ENCODE measurements at regions not wholly inside any gene's neighbourhood (a gene's known extent, or its start where the extent isn't known, plus 50 kb on each side); places are given as distances from the start of the nearest gene placed in this dataset.
"Not testable (repeated sequence)": the region's sequence is repeated elsewhere in the genome, so short reads cannot be mapped to it uniquely, and the experiment has no call there.

GRCh38 chr13:44704811-44705210, 128.7 kb upstream of the TSC22D1 start:
- DNase-seq (ENCODE audit: low read depth): not testable (repeated sequence)

- no peak for DNase-seq (ENCODE audit: low read depth)
Measured at GRCh38 chr13:44703371-44703770, 127.2 kb upstream of the TSC22D1 start.

- no peak for DNase-seq (ENCODE audit: low read depth)
Measured at GRCh38 chr13:44698066-44698465, 121.9 kb upstream of the TSC22D1 start.

- no peak for DNase-seq (ENCODE audit: low read depth)
Measured at GRCh38 chr13:44697058-44697457, 120.9 kb upstream of the TSC22D1 start.

DNA sequence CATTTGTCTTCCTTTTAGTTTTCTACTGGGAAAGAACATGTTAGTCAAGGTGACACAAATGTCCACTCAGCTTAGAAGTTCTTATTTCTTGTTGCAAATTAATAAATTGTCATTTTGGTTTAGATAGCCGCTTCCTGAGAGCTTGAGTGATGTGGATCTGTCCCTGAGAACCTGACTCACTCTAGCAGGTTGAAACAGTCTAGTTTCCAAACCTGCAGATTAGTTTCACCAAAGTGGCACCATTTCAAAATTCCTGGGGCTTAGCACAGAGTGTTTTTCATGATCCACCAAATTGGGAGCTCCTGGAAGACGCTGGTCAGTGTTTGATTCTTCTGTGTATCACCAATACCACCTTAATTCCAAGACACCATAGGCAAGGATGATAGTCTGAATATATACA, 119.4 kb upstream of the TSC22D1 start:
- no peak for DNase-seq (ENCODE audit: low read depth)

- no peak for DNase-seq (ENCODE audit: low read depth)
Measured at GRCh38 chr13:44694842-44695241, 118.7 kb upstream of the TSC22D1 start.

GRCh38 chr13:44694291-44694690, 118.2 kb upstream of the TSC22D1 start:
- no peak for DNase-seq (ENCODE audit: low read depth)

GRCh38 chr13:44693156-44693764, 117.1 kb upstream of the TSC22D1 start:
- DNase-seq (ENCODE audit: low read depth): no peak

DNA sequence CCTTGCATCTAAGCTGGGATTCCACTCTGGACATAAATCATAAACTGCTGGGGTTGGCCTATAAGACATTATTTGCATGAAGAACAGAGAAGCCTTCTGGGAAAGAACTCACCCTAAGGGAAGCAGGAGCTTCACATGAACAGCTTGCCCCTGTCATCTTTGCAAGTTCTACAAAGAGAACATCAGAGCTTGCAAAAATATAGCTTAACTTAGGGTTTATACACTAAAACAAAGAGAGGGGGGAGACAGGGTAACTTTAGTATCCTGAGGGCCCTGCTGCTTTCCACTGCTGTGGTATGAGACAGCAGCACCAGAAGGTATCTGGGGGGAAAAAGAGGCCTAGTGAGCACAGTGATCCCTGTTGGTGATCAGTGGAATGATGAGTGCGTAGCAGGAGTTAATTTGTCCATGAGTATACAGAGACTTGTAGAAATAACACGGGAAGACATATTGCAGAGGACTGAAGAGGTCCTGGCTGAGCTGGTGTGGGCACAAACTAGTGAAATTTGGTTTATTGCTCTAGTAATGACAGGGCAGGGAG, 116.1 kb upstream of the TSC22D1 start:
- no peak for DNase-seq (ENCODE audit: low read depth)

DNA sequence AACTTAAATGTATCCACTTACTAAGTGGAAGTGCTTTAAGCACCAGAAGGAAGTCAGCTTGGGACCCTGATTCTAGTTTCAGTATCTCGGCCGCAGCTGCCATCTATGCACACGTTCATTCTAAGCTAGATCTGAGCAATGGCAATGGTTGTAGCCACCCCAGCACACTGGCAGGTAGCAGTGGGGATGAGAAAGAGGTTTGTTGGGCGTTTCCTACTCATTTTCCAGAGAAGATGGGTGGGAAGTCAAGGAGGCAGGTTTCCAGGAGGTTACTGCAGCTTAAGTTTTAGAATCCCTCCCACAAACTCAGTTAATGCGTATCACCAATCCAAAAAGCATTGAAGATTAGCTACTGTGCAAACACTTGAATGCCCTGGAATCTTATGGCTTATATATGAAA, 114.2 kb upstream of the TSC22D1 start:
- no peak for DNase-seq (ENCODE audit: low read depth)

DNA sequence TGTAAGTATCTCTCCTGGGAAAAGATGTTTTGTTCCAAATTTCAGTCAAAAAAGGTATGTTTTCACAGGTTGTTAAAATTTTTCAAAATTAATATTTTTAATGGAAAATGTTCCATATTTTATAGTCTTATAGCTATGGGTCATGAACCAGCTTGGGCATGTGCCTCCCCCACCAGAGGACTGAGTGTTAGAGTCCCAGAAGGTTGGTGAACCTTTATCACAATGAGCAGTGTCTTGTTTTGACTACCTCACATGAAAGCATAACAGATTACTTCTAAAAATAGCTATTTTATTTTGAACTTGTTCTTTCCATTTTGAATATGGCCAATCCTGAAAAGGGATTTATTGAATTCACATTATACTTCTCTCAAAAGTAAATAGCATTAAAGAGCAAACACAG, 112.5 kb upstream of the TSC22D1 start:
- DNase-seq (ENCODE audit: low read depth): no peak

DNA sequence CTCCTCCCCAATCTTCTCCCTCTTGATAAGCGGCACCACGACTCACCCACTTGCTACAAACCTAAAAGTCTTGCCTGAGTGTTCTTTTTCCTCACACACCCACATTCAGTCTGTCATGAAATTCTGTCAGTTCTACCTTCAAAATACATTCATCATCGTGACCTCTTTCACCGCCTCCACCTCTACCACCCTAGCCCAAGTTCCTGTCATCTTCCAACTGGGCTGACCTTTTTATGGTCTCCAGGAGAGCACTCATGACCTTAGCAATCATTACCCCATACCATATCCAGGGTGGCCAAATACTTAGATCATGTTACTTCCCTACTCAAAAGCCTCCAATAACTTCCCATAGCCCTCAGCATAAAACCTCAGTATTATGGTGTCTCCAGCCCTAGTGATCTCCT, 110.4 kb upstream of the TSC22D1 start:
- no peak for DNase-seq (ENCODE audit: low read depth)

DNA sequence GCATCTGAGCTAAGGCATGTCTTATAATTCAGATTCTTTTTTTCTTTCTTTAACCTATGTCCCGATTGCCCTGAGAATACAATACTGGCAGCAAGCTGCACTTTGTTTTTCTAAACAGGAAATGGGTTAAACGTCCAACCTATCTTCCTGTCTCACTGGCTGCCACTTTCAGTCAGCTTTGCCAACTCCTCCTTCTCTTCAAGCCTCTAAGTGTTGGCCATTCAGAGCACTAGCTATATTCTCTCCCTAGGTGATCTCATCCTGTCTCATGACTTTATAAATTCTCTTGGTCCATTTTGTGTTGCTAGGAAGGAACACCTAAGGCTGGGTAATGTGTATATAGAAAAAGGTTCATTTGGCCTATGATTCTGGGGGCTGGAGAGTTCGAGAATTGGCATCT, 109.5 kb upstream of the TSC22D1 start:
- DNase-seq (ENCODE audit: low read depth): no peak

DNA sequence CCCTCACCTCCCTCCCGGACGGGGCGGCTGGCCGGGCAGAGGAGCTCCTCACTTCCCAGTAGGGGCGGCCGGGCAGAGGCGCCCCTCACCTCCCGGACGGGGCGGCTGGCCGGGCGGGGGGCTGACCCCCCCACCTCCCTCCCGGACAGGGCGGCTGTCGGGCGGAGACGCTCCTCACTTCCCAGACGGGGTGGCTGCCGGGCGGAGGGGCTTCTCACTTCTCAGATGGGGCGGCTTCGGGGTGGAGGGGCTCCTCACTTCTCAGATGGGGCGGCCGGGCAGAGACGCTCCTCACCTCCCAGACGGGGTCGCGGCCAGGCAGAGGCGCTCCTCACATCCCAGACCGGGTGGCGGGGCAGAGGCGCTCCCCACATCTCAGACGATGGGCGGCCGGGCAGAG, 106.3 kb upstream of the TSC22D1 start:
- DNase-seq (ENCODE audit: low read depth): not testable (repeated sequence)

GRCh38 chr13:44680746-44681355, 104.7 kb upstream of the TSC22D1 start:
- no peak for DNase-seq (ENCODE audit: low read depth)

DNA sequence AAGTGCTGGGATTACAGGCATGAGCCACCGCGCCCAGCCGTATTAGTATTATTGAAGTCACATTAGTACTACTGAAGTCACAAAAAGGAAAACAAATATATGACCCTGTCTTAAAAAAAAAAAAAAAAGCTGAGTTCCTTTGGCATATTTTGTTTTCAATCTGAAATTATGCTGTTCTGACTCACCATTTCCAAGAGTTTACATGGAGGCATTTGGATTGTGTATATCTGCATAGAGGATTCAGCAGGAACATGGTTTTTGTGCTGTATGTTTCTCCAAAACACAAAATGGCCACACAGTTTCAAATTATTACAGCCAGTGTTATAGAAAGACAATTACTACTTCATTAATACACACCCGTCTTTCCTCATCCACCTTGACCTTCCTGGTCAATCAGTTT, 103.5 kb upstream of the TSC22D1 start:
- no peak for DNase-seq (ENCODE audit: low read depth)

GRCh38 chr13:44678197-44678596, 102.1 kb upstream of the TSC22D1 start:
- no peak for DNase-seq (ENCODE audit: low read depth)

- no peak for DNase-seq (ENCODE audit: low read depth)
Measured at GRCh38 chr13:44676534-44676933, 100.4 kb upstream of the TSC22D1 start.

DNA sequence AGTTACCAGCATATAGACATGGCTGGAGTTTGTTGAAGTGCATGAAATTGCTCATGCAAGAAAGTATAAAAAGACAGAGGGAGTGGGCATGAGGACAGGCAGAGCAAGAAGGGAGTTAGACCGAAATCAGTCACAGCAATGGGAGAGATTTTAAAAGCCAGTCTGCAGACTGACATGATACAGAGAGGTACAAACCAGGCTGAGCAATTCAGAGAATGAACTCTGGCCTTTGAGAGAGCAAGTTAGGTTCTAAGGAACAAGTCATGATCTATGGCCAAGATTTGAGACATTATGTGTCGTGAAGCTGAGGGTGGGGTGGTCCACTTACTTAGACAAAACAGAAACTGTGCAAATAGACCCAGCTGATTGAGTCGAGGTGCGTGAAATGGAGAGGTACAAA, 93.4 kb upstream of the TSC22D1 start:
- no peak for DNase-seq (ENCODE audit: low read depth)

GRCh38 chr13:44668688-44669087, 92.6 kb upstream of the TSC22D1 start:
- DNase-seq (ENCODE audit: low read depth): no peak

DNA sequence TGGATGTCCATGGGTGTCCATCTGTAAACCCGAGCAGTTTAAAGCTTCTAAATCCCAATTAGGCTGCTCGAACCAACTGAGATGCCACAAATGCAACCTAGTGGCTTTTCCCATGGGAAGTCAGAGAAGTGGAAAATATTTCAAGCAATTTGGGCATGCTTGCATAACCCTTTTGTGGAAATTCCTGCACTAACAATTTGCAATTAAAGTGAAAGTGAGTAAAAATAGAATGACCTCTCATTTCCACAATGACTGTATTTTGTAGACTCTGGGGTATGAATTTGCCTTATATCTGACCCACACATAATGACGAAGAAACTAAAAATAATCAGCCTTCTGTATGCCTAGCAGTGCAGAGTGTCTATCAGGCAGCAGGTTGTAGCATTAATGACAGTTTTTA, 91.8 kb upstream of the TSC22D1 start:
- DNase-seq (ENCODE audit: low read depth): no peak

DNA sequence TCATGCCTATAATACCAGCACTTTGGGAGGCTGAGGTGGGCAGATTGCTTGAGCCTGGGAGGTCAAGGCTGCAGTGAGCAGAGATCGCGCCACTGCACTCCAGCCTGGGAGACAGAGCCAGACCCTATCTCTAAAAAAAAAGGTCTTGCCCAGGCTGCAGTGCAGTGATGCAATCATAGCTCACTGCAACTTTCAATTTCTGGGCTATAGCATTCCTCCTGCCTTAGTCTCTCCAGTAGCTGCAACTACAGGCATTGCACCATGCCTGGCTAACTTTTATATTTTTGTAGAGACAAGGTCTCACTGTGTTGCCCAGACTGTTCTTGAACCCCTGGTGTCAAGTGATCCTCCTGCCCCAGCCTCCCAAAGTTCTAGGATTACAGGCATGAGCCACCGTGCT, 90.4 kb upstream of the TSC22D1 start:
- DNase-seq (ENCODE audit: low read depth): not testable (repeated sequence)

DNA sequence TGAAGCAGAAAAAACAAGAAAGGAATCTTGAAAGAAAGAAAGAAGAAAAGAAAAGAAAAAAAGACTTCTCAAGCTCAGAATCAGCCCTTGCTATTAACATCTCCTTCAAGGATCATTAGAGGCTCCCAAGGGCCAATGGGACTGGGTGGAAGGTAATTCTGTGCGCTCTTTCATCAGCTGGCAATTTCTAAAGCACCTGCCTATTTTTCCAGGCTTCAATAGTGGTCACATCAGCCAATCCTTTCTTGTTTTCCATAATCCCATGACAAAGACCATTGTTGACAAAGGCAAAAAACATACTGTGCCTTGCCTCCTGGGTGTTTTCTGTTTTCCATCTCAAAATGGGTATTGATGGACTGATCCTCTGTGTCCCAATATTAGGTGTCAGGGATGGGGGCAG, 88.2 kb upstream of the TSC22D1 start:
- no peak for DNase-seq (ENCODE audit: low read depth)

DNA sequence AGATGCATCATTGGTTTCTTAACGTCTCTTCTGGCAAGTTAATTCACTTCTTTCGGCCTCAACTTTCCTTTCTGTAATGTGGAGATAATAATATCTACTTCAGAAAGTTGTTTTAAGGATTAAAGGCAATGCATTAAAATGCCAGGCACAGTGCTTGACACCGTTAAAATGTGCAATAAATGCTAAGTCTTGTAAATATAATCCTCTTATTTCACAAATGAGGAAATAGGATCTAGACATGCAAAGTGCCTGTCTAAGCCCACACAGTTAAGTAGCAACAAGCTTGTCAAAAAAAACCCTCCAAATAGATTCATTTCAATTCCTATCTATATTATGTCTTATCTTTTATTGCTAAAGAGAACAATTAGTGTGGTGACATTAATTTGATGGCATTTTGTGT, 86.4 kb upstream of the TSC22D1 start:
- DNase-seq (ENCODE audit: low read depth): no peak

Data from activated T-cell treated with anti-CD3 and anti-CD28 coated beads for 48 hours (primary cell).